ENCODE measurements at regions not wholly inside any gene's neighbourhood (a gene's known extent, or its start where the extent isn't known, plus 50 kb on each side); places are given as distances from the start of the nearest gene placed in this dataset.
"Not testable (repeated sequence)": the region's sequence is repeated elsewhere in the genome, so short reads cannot be mapped to it uniquely, and the experiment has no call there.

GRCh38 chr20:57813509-57814269 lies 103.9 kb upstream of the PMEPA1 start:
- no peak for DNase-seq

- DNase-seq, result not testable (repeated sequence)
Observed at GRCh38 chr20:57812632-57813031, 102.8 kb upstream of the PMEPA1 start.

GRCh38 chr20:57811374-57812020 lies 101.7 kb upstream of the PMEPA1 start:
- DNase-seq, result no peak

- no peak for DNase-seq
Observed at GRCh38 chr20:57810511-57811373, 100.9 kb upstream of the PMEPA1 start.

GRCh38 chr20:57809661-57810172 lies 99.9 kb upstream of the PMEPA1 start:
- no peak for DNase-seq

- no peak for DNase-seq
Observed at GRCh38 chr20:57809149-57809548, 99.3 kb upstream of the PMEPA1 start.

GRCh38 chr20:57808264-57809070 lies 98.7 kb upstream of the PMEPA1 start:
- DNase-seq, result no peak

GRCh38 chr20:57807401-57808263 lies 97.8 kb upstream of the PMEPA1 start:
- DNase-seq, result no peak

GRCh38 chr20:57806975-57807374 lies 97.2 kb upstream of the PMEPA1 start:
- no peak for DNase-seq

- DNase-seq, result no peak
Observed at GRCh38 chr20:57806476-57806875, 96.7 kb upstream of the PMEPA1 start.

- no peak for DNase-seq
Observed at GRCh38 chr20:57805747-57806146, 95.9 kb upstream of the PMEPA1 start.

GRCh38 chr20:57804470-57805250 lies 94.8 kb upstream of the PMEPA1 start:
- DNase-seq, result no peak

- no peak for DNase-seq
Observed at GRCh38 chr20:57803508-57804005, 93.7 kb upstream of the PMEPA1 start.

GRCh38 chr20:57802765-57803507 lies 93.1 kb upstream of the PMEPA1 start:
- no peak for DNase-seq

GRCh38 chr20:57801581-57801980 lies 91.8 kb upstream of the PMEPA1 start:
- DNase-seq, result no peak

- DNase-seq, result no peak
Observed at GRCh38 chr20:57800791-57801430, 91.1 kb upstream of the PMEPA1 start.

- no peak for DNase-seq
Observed at GRCh38 chr20:57797401-57797800, 87.6 kb upstream of the PMEPA1 start.

GRCh38 chr20:57795977-57796560 lies 86.3 kb upstream of the PMEPA1 start:
- no peak for DNase-seq

GRCh38 chr20:57795342-57795697 lies 85.5 kb upstream of the PMEPA1 start:
- DNase-seq, result no peak

Measured in NCI-H2107 (cell line).